AG09309 (cell line): ENCODE measurements at regions not wholly inside any gene's neighbourhood (a gene's known extent, or its start where the extent isn't known, plus 50 kb on each side); places are given as distances from the start of the nearest gene placed in this dataset.

Source experiments
- DNase-seq: peaks from one replicate; pipeline ENCODE4 v3.0.0-alpha.2; 2010; ENCODE audit warnings: low read depth
- H3K4me3 ChIP-seq: 2 replicates; pipeline ENCODE4 v1.5.1; 2011; ENCODE audit warnings: mild to moderate bottlenecking, low read depth, low read length, moderate library complexity; ENCODE audit not compliant: control insufficient read depth
- TF ChIP-seq, protein P1 (sequence below): IDR thresholded peaks from 2 replicates; pipeline ENCODE4 v1.5.1; 2011; ENCODE audit warnings: mild to moderate bottlenecking, low read depth, low read length, inconsistent platforms; ENCODE audit not compliant: insufficient read depth, control insufficient read depth; ENCODE audit errors: missing control alignments

DNA sequence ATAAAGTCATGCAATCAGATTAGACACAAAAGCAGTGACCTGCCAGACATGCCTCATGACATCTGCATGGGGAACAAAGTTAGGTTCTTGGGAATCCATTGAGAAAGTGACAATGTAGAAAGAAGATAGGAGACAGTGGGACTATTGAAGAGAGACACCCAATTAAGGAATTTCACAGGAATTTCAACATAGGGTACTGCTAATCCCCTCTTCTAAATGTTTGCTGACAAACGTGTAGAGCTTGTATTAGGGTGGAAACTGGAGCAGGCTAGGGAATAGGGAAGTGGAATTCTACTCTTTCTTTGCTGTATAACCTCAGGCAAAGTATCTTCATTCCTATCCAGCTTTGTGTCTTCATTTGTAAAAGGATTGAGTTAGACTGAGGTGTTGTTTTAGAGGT is 409.4 kb upstream of the SASH1 start:
- TF ChIP-seq, protein P1, sequence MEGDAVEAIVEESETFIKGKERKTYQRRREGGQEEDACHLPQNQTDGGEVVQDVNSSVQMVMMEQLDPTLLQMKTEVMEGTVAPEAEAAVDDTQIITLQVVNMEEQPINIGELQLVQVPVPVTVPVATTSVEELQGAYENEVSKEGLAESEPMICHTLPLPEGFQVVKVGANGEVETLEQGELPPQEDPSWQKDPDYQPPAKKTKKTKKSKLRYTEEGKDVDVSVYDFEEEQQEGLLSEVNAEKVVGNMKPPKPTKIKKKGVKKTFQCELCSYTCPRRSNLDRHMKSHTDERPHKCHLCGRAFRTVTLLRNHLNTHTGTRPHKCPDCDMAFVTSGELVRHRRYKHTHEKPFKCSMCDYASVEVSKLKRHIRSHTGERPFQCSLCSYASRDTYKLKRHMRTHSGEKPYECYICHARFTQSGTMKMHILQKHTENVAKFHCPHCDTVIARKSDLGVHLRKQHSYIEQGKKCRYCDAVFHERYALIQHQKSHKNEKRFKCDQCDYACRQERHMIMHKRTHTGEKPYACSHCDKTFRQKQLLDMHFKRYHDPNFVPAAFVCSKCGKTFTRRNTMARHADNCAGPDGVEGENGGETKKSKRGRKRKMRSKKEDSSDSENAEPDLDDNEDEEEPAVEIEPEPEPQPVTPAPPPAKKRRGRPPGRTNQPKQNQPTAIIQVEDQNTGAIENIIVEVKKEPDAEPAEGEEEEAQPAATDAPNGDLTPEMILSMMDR, result no peak
- no peak for DNase-seq
- no peak overlapping the region for H3K4me3 ChIP-seq

DNA sequence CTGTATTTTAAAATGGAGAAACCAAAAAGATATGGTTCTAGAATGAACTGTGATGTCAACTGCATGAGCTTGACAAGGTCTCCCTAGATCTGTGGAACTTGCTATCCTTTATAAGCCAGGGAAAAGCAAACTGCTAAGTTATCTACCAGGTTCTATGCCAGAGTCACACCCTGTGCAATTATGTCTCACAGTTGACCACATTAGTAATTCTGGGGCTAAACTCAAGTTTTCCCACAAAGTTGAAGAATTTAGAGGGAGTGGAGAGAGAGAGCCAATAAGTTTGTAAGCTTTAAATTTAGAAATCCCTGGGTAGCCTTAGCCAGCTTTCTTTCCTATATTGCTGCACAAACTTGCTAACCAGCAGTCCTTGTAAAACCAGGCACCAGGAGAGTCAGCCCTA is 407.0 kb upstream of the SASH1 start:
- no peak overlapping the region for H3K4me3 ChIP-seq
- TF ChIP-seq, protein P1, result no peak
- DNase-seq, result peak; percentile 39

DNA sequence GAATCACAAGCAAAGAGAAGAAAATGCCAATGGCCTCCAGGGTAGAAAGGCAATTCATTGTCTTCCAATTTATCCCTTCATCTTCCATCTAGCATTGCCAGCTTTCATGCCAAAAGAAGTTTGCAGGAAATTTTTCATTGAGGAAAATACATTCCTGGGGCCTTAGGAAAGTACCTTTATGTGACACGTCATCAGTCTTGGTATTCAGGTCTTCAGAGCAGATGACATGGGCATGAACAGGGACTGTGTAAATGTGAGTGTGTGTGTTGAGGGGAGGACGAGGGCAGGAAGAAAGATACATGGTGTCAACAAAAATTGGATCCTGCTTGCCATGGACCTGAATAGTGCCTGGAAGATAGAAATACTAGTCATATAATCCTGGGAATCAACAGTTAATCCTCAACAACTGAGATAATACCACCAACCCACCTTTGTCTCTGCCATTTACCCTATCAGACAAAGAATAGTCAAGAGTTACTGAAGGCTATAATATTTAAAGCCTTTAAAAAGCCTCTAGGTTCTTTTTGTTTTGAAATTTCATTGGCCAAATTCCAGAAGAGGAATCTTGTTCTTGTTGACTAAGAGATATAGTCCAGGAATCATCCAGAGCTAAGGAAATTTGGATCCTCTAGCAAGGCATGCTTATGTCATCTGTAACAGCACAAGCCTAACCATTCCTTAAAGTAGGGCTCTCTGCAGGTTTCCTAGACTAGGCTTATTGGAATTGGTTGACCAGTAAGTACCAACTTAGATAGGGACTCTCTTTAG is 405.8 kb upstream of the SASH1 start:
- TF ChIP-seq, protein P1, result no peak
- no peak overlapping the region for H3K4me3 ChIP-seq
- peak; percentile 18 for DNase-seq

DNA sequence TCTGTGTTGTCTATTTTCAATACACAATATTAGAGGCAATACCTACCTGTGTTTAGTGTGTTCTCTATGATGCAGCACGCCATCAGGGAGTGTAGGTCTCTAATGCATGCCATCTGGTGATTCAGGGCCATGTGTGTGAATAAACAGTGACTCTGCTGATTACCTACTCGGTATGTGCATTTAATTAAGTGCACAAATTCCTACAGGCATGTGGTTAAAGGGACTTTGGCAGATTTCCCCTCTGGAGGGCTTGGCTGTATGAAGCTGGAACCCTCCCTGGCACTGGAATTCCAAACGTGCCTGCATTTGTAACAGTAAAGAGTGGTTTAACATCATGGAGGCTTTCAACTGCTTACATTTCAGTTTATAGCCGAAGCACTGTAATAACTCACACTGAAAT is 401.5 kb upstream of the SASH1 start:
- DNase-seq, result peak; percentile 27
- no peak overlapping the region for H3K4me3 ChIP-seq
- TF ChIP-seq, protein P1, result no peak

DNA sequence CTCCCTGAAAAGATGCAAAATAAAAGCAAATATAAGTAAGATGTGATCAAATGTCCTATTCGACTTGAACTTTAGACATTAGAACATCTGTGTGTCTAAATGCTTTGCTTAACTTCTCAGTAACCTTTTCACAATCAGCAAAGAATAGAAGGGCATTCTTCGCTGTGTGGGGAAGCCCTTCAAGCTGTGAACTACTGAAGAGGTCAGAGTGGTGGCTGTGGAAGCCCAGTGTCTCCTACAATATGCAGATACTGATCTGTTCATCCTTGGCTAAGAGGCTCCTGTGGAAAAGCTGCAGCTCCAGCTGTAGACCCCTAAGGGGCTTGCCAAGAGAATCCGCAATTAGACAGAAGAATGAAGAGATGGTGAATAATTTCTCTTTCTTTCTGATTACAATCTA is 400.3 kb upstream of the SASH1 start:
- H3K4me3 ChIP-seq, result no peak overlapping the region
- DNase-seq, result no peak
- TF ChIP-seq, protein P1, result no peak

DNA sequence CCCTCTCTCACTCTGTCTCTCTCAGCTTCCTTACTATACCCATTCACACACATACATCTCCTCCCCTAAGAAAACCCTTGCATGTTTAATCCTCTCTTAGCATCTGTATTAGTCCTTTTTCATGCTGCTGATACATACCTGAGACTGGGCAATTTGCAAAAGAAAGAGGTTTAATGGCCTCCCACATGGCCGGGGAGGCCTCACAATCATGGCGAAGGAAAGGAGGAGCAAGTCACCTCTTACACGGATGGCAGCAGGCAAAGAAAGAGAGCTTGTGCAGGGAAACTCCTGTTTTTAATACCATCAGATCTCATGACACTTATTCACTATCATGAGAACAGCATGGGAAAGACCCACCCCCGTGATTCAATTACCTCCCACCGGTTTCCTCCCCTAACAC is 398.5 kb upstream of the SASH1 start:
- DNase-seq, result no peak
- TF ChIP-seq, protein P1, result no peak
- H3K4me3 ChIP-seq, result no peak overlapping the region
